ENCODE measurements at regions not wholly inside any gene's neighbourhood (a gene's known extent, or its start where the extent isn't known, plus 50 kb on each side); places are given as distances from the start of the nearest gene placed in this dataset.

DNA sequence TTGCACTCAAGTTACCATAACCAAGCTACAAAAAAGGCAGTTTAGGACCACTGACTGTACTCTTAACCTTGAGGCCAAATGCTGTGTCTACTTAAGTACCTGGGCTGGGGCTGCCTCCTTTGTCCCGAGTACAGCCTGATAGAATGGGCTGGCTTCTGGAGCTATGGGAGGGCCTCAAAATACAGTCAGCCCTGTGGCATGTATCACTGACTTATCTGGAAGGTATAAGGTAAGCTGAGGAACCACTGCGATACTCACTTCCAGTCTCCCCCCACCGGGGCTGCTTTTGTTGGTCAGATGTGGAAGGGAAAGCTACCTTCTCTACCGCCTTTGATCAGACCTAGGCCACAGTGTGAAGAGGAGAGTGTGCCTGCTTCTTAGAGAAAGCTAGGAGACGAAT lies 404.8 kb downstream of the ARHGEF28 start:
- POLR2A ChIA-PET: no interaction called here
- intact Hi-C loops (cut with micrococcal nuclease; ENCODE audit: unreplicated experiment) (no loop called here), in situ Hi-C loops (cut with MboI) (no loop called here)

More for the DNA sequence above, 404.8 kb downstream of the ARHGEF28 start:
- Histone ChIP-seq H3K9me3 (replicated peaks; ENCODE audit: control insufficient read depth, insufficient read depth, low read length) (no peaks in the 10 kb centered on the region), H3K36me3 (ENCODE audit: control insufficient read depth in 2 of 2, insufficient read depth in 2 of 2, low read length in 1 of 2) (no peaks in the 10 kb centered on the region), H3K4me1 (ENCODE audit: control insufficient read depth, insufficient read depth, low read length) (peaks cover 7% of the 10 kb centered on the region; the same call in 1 of the 2 replicates), H3K4me2 (ENCODE audit: control insufficient read depth, insufficient read depth) (no peak overlapping the region), H3K27ac (ENCODE audit: control insufficient read depth, insufficient read depth) (no peak overlapping the region), H4K20me1 (ENCODE audit: control insufficient read depth, insufficient read depth) (no peaks in the 10 kb centered on the region), H3K4me3 (no peak overlapping the region), H3K27me3 (replicated peaks in 1 of 2; ENCODE audit: control insufficient read depth in 2 of 2, insufficient read depth in 2 of 2, low read length in 1 of 2) (no peaks in the 10 kb centered on the region), H3K9ac (ENCODE audit: control insufficient read depth, insufficient read depth, low read length) (no peak overlapping the region), H3K79me2 (ENCODE audit: control insufficient read depth, insufficient read depth, low read length) (no peaks in the 10 kb centered on the region), H2AFZ (ENCODE audit: control insufficient read depth, low read depth, low read length) (no peak overlapping the region)
- no TSS peak for BruUV-seq (replicated peaks)
- TF ChIP-seq NBN (IDR thresholded peaks at IDR 0.05) (no peak), HDGF (IDR thresholded peaks at IDR 0.05) (no peak), ZBED1 (IDR thresholded peaks at IDR 0.05; ENCODE audit: borderline replicate concordance) (no peak), TCF7 (IDR thresholded peaks at IDR 0.05; ENCODE audit: borderline replicate concordance) (no peak), ZNF24 (IDR thresholded peaks at IDR 0.05) (no peak), NR2C2 (IDR thresholded peaks at IDR 0.05; ENCODE audit: borderline replicate concordance, control insufficient read depth, insufficient read length, low read depth) (no peak), PAX5 (IDR thresholded peaks at IDR 0.05; ENCODE audit: borderline replicate concordance, low read depth, low read length) (no peak), ZNF207 (IDR thresholded peaks at IDR 0.05; ENCODE audit: borderline replicate concordance) (no peak), BCL11A (IDR thresholded peaks at IDR 0.05; ENCODE audit: low read depth, low read length) (no peak), MYC (IDR thresholded peaks at IDR 0.05; ENCODE audit: insufficient read depth, insufficient read length, insufficient replicate concordance, low read length, severe bottlenecking) (no peak), IRF4 (IDR thresholded peaks at IDR 0.05; ENCODE audit: low read depth, low read length) (no peak), NFYB (IDR thresholded peaks at IDR 0.05; ENCODE audit: insufficient read depth, low read depth, low read length) (no peak), ESRRA (IDR thresholded peaks at IDR 0.05; ENCODE audit: low read length) (no peak)
- TF ChIP-seq, protein P1, sequence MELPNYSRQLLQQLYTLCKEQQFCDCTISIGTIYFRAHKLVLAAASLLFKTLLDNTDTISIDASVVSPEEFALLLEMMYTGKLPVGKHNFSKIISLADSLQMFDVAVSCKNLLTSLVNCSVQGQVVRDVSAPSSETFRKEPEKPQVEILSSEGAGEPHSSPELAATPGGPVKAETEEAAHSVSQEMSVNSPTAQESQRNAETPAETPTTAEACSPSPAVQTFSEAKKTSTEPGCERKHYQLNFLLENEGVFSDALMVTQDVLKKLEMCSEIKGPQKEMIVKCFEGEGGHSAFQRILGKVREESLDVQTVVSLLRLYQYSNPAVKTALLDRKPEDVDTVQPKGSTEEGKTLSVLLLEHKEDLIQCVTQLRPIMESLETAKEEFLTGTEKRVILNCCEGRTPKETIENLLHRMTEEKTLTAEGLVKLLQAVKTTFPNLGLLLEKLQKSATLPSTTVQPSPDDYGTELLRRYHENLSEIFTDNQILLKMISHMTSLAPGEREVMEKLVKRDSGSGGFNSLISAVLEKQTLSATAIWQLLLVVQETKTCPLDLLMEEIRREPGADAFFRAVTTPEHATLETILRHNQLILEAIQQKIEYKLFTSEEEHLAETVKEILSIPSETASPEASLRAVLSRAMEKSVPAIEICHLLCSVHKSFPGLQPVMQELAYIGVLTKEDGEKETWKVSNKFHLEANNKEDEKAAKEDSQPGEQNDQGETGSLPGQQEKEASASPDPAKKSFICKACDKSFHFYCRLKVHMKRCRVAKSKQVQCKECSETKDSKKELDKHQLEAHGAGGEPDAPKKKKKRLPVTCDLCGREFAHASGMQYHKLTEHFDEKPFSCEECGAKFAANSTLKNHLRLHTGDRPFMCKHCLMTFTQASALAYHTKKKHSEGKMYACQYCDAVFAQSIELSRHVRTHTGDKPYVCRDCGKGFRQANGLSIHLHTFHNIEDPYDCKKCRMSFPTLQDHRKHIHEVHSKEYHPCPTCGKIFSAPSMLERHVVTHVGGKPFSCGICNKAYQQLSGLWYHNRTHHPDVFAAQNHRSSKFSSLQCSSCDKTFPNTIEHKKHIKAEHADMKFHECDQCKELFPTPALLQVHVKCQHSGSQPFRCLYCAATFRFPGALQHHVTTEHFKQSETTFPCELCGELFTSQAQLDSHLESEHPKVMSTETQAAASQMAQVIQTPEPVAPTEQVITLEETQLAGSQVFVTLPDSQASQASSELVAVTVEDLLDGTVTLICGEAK (IDR thresholded peaks at IDR 0.05; ENCODE audit: borderline replicate concordance): no peak
- TF ChIP-seq, protein P2, sequence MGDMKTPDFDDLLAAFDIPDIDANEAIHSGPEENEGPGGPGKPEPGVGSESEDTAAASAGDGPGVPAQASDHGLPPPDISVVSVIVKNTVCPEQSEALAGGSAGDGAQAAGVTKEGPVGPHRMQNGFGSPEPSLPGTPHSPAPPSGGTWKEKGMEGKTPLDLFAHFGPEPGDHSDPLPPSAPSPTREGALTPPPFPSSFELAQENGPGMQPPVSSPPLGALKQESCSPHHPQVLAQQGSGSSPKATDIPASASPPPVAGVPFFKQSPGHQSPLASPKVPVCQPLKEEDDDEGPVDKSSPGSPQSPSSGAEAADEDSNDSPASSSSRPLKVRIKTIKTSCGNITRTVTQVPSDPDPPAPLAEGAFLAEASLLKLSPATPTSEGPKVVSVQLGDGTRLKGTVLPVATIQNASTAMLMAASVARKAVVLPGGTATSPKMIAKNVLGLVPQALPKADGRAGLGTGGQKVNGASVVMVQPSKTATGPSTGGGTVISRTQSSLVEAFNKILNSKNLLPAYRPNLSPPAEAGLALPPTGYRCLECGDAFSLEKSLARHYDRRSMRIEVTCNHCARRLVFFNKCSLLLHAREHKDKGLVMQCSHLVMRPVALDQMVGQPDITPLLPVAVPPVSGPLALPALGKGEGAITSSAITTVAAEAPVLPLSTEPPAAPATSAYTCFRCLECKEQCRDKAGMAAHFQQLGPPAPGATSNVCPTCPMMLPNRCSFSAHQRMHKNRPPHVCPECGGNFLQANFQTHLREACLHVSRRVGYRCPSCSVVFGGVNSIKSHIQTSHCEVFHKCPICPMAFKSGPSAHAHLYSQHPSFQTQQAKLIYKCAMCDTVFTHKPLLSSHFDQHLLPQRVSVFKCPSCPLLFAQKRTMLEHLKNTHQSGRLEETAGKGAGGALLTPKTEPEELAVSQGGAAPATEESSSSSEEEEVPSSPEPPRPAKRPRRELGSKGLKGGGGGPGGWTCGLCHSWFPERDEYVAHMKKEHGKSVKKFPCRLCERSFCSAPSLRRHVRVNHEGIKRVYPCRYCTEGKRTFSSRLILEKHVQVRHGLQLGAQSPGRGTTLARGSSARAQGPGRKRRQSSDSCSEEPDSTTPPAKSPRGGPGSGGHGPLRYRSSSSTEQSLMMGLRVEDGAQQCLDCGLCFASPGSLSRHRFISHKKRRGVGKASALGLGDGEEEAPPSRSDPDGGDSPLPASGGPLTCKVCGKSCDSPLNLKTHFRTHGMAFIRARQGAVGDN (IDR thresholded peaks at IDR 0.05): no peak
- TF ChIP-seq, protein P3, sequence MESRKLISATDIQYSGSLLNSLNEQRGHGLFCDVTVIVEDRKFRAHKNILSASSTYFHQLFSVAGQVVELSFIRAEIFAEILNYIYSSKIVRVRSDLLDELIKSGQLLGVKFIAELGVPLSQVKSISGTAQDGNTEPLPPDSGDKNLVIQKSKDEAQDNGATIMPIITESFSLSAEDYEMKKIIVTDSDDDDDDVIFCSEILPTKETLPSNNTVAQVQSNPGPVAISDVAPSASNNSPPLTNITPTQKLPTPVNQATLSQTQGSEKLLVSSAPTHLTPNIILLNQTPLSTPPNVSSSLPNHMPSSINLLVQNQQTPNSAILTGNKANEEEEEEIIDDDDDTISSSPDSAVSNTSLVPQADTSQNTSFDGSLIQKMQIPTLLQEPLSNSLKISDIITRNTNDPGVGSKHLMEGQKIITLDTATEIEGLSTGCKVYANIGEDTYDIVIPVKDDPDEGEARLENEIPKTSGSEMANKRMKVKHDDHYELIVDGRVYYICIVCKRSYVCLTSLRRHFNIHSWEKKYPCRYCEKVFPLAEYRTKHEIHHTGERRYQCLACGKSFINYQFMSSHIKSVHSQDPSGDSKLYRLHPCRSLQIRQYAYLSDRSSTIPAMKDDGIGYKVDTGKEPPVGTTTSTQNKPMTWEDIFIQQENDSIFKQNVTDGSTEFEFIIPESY (IDR thresholded peaks at IDR 0.05): no peak
- SMC1A ChIA-PET (ENCODE audit: uncharacterized antibody, unreplicated experiment): interaction anchor here (1.1 to 1.3 kb wide), 2 partner anchors 16 to 128 kb away, joined by 4 to 5 read pairs; no protein-coding TSS in a partner anchor
- CTCF ChIA-PET: interaction anchor here (1.4 kb wide), 1 partner anchor 128 kb away, joined by 5 read pairs; no protein-coding TSS in a partner anchor
- ATAC-seq (no peak), DNase-seq (ENCODE audit: low read depth, low spot score) (no peak), FAIRE-seq (no peak)
- 51% methylated on average over 5 of the region's 5 CpGs for whole genome bisulfite sequencing (ENCODE audit: insufficient coverage, insufficient replicate concordance, low lambda C conversion rate, missing lambda C conversion rate)
- RAD21 ChIA-PET (ENCODE audit: unreplicated experiment): no interaction called here
